Muscle layer of duodenum (tissue), 2 donors: ENCODE measurements at regions not wholly inside any gene's neighbourhood (a gene's known extent, or its start where the extent isn't known, plus 50 kb on each side); places are given as distances from the start of the nearest gene placed in this dataset.

Experiments used
- H3K27ac ChIP-seq: one replicate; pipeline ENCODE4 v1.7.0; 2013; ENCODE audit warnings: mild to moderate bottlenecking, low read length
- H3K27me3 ChIP-seq: one replicate; pipeline ENCODE4 v1.7.0; 2013; ENCODE audit warnings: low read depth, mild to moderate bottlenecking, control low read depth, low read length
- H3K36me3 ChIP-seq, 2 donors: one replicate each; pipeline ENCODE4 v1.7.0; 2013; ENCODE audit warnings: low read length in 2 of 2, control low read depth in 1 of 2, mild to moderate bottlenecking in 1 of 2; ENCODE audit not compliant: insufficient read depth in 2 of 2, control insufficient read depth in 1 of 2
- H3K4me1 ChIP-seq, 2 donors: one replicate each; pipeline ENCODE4 v1.7.0; 2013; ENCODE audit warnings: low read length in 2 of 2, mild to moderate bottlenecking in 2 of 2, control low read depth in 1 of 2, moderate library complexity in 1 of 2; ENCODE audit not compliant: insufficient read depth in 2 of 2, control insufficient read depth in 1 of 2
- H3K4me3 ChIP-seq, 2 donors: one replicate each; pipeline ENCODE4 v1.7.0; 2013; ENCODE audit warnings: low read length in 2 of 2, low read depth in 1 of 2, mild to moderate bottlenecking in 1 of 2
- H3K9me3 ChIP-seq, 2 donors: one replicate each; pipeline ENCODE4 v1.7.0; 2013; ENCODE audit warnings: low read length in 2 of 2, control low read depth in 1 of 2, mild to moderate bottlenecking in 1 of 2; ENCODE audit not compliant: control insufficient read depth in 1 of 2
- donor health status: healthy.

DNA sequence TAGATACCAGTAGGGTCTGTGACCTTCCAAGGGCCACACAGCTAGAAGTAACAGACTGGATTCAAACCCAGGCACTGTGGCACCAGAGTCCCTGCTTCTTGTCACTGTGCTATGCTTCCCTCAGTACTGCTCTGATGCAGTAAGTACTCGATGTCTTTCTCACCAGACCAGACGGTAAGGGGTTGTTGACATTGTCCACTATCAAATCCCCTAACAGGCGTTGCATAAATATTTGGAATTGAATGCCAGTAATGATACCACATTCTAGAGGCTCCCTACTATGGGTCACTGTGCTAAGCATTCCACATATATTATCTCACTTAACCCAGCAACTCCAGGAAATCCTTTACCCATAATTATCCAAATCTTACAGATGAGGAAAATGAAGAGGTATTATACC is 223.1 kb downstream of the C1D start:
- Histone ChIP-seq H3K4me3 (no peak overlapping the region), H3K9me3 (no peaks in the 10 kb centered on the region), H3K27ac (no peak overlapping the region), H3K36me3 (no peaks in the 10 kb centered on the region), H3K4me1 (no peaks in the 10 kb centered on the region), H3K27me3 (no peaks in the 10 kb centered on the region)

DNA sequence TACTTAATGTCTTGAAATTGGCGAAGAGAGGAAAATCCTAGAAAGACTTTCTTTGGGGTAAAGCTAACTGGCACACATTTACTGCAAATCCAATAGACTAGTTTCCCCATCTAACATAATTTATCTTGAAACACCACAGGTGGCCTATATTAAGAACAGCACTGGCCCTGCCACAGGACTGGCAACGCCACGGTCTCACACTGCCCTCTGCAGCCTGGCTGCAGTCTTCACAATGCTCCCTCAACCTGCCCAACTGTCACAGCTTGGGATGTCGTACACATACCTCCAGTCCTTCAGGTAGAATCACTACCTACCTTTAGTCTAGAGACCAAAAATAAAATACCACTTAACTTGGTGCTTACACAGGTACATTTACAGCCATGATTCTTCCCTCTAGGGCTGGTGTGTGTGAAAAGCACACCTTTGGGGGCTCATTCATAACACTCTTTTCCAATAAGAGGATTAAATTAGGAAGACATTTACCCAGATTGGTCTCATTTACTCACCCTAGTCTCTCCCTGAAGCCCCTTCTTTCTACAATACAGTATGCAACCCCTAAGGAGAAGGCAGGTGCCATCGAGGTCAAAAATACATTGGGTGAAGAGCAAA is 222.2 kb downstream of the C1D start:
- Histone ChIP-seq H3K27ac (no peak overlapping the region), H3K27me3 (no peaks in the 10 kb centered on the region), H3K9me3 (no peaks in the 10 kb centered on the region), H3K4me3 (no peak overlapping the region), H3K4me1 (peaks cover 0 to 1% of the 10 kb centered on the region in 2 donors), H3K36me3 (no peaks in the 10 kb centered on the region)

DNA sequence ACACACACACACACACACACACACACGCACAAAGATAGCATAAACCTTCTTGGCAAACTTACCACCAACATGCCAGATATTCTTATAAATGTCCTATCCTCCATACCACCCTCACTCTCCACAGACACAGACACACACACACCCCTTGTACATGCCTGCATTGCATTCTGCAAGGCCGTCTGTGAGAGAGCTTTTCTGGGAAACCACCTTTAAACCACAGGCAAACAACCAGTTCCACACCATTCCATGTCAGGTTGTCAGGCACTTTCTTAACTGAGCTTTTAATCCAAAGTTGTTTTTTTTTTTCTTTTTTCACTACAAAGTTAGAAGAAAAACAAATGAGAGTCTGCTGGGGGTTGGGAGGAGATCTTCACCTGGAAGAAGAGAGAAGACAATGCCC is 221.1 kb downstream of the C1D start:
- Histone ChIP-seq H3K27me3 (no peaks in the 10 kb centered on the region), H3K36me3 (no peaks in the 10 kb centered on the region), H3K4me3 (no peak overlapping the region), H3K9me3 (no peaks in the 10 kb centered on the region), H3K4me1 (peaks cover 0 to 7% of the 10 kb centered on the region in 2 donors), H3K27ac (no peak overlapping the region)

DNA sequence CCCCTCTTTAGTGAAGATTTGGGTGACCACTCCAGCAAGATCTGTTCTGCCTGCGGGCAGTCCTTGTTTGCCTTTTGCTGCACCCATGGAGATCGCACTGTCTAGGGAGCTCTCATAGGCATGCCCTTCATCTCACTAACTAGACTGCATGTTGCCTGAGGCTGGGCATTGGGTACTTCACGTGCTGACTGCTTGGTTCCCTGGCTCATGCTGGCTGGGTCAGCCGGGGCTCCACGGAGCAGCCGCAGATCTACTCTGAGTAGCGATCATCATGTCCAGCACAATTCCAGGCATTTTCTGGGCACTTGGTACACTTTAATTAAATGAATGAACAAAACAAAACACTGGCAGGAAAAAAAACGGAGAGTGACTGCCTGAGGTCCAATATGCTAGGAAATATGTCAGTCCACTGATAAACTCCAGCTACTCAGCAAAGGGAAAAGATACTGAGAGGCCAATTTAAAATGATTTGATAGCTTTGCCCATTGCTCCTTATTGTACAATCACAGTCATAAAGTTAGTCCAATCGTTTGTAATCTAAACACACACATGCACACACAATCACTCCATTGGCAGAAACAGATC is 220.3 kb downstream of the C1D start:
- Histone ChIP-seq H3K4me1 (peaks cover 0 to 7% of the 10 kb centered on the region in 2 donors), H3K9me3 (no peaks in the 10 kb centered on the region), H3K27ac (no peak overlapping the region), H3K27me3 (no peaks in the 10 kb centered on the region), H3K4me3 (no peak overlapping the region), H3K36me3 (no peaks in the 10 kb centered on the region)

DNA sequence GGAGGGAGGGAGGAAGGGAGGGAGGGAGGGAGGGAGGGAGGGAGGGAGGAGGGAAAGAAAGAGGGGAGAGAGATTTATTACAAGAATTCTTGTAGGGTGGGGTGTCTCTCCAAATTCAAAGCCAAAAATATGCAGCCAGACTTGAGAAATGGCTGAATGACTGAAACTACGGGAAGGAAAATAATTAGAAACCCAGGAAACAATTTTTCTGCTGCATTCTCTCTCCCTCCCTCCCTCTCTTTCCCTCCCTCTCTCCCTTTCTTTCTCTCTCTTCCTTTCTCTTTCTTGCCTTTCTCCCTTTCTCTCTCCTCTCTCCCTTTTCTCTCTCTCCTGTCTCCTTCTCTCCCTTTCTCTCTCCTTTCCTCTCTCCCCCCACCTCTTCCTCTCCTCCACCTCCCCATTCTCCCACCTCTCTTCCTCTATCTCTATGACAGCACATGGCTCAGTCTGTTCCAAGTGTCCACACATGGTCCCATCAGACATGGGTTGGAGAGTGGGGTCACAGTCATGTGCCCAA is 218.7 kb downstream of the C1D start:
- Histone ChIP-seq H3K36me3 (no peaks in the 10 kb centered on the region), H3K9me3 (no peaks in the 10 kb centered on the region), H3K4me1 (peaks cover 0 to 7% of the 10 kb centered on the region in 2 donors), H3K4me3 (no peak overlapping the region), H3K27ac (no peak overlapping the region), H3K27me3 (no peaks in the 10 kb centered on the region)

DNA sequence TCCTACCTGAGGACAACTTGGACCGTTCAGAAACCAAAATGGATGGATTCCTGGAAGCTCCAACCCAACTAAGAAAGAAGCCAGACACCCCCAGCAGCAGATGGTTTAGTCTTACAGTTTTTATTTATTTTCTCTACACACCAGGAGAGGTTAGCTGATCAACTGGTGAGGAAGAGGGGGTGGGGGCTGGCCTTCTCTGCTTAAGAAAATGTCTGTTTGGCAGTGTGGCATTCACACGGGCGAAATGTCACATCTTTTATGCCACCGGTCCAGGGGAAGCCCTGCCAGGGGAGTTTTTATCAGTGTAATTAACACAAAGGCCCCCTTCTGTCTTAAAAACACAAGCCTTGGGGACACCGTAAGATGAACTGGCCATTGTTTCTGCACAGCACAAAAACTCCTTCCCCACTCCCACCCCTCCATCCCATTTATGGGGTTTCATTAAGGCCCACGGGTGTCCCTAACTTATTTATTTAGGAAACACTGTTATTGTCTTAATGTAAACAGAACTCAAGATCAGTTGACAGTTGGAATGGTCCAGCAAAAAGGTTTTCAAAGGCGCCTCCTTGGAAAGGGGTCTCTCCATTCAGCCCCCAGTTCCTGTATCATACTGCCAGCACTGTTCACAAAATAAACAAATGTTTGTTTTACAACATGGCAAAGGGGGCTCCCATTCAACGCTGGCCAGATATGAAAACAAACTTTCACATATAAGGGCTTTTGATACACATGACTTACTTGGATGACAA is 217.0 kb downstream of the C1D start:
- Histone ChIP-seq H3K4me1 (peaks cover 0 to 7% of the 10 kb centered on the region in 2 donors), H3K27ac (no peak overlapping the region), H3K9me3 (no peaks in the 10 kb centered on the region), H3K27me3 (no peaks in the 10 kb centered on the region), H3K36me3 (no peaks in the 10 kb centered on the region), H3K4me3 (peak overlapping the region; percentile 7 to 34)

DNA sequence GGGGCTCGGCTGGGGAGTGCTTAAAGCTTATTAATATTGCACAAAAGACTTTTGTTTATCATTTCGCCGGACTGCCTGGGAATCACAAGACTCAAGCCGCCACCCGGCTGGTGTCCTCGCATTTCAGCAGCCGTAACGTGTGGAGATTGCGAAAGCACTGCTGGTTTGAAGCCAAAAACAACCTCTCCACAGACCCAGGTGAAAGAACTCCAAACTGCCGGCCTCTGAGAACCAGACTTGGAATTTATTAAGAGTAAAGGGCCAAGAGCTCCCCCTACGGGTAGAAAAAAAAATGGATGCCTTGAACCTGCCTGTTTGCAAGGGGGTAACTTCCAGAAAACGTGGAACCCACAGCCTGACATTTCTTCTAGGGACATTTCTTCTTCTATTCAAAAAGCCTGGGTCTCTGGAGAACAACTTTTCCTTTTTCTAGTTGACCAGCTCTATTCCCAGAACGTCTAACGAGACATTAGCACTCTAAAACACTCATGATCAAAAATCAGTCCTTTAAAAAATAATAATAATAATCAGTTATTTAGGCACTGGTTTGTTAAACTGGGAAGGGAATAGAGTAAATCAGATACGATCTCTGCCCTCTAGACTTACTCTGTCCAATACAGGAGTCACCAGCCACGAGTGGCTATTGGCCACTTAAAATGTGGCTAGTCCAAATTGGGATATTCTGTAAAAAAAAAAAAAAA is 216.3 kb downstream of the C1D start:
- peaks cover 0 to 7% of the 10 kb centered on the region in 2 donors for H3K4me1 ChIP-seq
- H3K4me3 ChIP-seq = peak overlapping the region; percentile 7 to 34
- H3K9me3 ChIP-seq = no peaks in the 10 kb centered on the region
- H3K27ac ChIP-seq = no peak overlapping the region
- H3K27me3 ChIP-seq = no peaks in the 10 kb centered on the region
- no peaks in the 10 kb centered on the region for H3K36me3 ChIP-seq

DNA sequence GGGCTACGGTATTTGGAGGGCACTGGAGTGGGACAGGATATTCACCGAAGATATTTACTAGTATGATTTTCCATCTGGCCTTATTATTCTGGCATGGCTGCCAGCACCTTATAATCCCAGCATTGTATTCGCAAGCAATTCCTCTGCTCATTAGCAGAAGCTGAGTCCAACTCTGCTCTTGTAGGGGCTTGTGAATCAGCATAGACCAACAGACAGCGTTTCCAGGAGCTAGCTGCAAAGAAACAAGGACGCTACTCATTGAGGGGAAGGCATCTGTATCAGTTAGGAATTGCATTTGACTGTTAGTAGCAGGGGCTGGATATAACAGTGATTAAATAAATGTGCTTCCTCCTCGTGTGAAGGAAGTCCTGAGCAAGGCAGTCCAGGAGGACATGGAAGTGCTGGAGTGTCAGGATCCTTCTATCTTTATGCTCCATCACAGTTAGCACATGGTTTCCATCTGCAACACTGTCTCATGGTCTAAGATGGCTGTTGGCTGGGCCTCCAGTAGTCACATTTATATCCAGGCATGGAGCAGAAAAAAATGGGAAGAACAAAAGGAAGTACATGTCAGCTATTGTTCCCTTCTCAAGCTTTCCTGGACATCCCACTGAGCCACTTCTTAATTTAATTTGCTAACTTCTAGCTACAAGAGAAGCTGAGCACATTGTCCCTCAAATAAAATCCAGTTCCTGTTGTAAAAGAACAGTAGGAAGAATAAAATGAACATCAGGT is 214.1 kb downstream of the C1D start:
- no peak overlapping the region for H3K27ac ChIP-seq
- H3K36me3 ChIP-seq = no peaks in the 10 kb centered on the region
- no peak overlapping the region for H3K4me3 ChIP-seq
- peaks cover 0 to 7% of the 10 kb centered on the region in 2 donors for H3K4me1 ChIP-seq
- no peaks in the 10 kb centered on the region for H3K27me3 ChIP-seq
- no peaks in the 10 kb centered on the region for H3K9me3 ChIP-seq

DNA sequence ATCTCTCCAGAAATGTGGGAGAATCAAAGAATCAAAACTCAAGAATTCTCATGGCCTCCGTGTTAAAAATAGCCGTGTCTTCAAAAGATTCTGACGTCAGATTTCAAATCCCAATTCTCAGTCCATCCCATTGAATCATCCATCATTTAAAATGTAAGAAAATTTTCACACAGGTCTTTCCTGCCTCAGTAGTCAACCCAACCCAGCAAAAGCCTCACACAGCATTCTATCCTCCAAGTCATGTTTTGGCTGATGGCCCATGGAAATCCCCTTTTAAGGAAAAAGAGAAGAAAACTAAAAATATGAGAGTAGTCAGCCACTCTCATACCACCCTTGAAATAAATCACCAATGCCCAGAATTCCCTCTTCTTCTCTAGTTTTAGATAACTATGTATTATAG is 211.8 kb downstream of the C1D start:
- Histone ChIP-seq H3K27ac (no peak overlapping the region), H3K9me3 (no peaks in the 10 kb centered on the region), H3K4me3 (no peak overlapping the region), H3K36me3 (no peaks in the 10 kb centered on the region), H3K4me1 (peaks cover 0 to 1% of the 10 kb centered on the region in 2 donors), H3K27me3 (no peaks in the 10 kb centered on the region)

DNA sequence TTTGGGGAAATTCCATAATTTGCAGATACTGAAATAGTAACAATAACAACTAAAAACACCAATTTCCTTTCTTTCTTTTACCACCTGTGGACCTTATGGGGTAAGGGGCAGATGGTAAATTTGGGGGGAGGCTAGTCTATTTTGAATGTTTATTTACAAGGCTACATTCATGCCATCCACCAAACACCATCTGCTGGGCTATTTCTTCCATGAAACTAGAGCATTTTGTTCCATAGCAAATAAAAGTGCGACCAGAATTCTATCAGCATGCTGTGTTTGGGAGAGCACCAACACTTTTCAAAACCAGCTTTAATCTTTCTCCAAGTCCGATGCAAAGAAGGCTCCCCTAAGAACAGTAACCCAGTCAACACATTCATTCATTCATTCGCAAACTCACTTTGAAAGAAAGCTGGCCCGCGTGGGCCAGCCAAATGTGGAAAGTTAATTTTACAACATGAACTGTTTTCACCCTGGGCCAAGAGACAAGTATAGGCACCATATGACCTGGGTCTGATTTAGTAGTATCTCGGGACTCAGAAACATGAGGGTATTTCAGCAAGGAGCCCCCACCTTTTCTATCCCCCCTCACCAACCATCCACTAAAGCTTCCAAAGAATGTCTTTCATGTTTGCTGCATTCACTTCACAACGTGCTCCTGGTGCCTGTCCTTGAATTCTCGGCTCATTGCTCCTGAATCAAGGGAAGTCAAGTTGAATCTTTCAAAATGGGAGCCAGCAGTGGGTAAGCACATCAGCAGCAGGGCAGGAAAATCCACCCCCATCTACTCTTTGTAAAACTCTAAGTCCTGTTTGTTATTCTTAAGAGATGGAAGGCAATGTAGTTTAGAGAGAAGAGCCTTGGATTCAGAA is 210.6 kb downstream of the C1D start:
- H3K4me3 ChIP-seq = no peak overlapping the region
- H3K36me3 ChIP-seq = no peaks in the 10 kb centered on the region
- no peak overlapping the region for H3K27ac ChIP-seq
- H3K9me3 ChIP-seq = no peaks in the 10 kb centered on the region
- no peaks in the 10 kb centered on the region for H3K27me3 ChIP-seq
- no peaks in the 10 kb centered on the region for H3K4me1 ChIP-seq
